ENCODE measurements at regions not wholly inside any gene's neighbourhood (a gene's known extent, or its start where the extent isn't known, plus 50 kb on each side); places are given as distances from the start of the nearest gene placed in this dataset.

DNA sequence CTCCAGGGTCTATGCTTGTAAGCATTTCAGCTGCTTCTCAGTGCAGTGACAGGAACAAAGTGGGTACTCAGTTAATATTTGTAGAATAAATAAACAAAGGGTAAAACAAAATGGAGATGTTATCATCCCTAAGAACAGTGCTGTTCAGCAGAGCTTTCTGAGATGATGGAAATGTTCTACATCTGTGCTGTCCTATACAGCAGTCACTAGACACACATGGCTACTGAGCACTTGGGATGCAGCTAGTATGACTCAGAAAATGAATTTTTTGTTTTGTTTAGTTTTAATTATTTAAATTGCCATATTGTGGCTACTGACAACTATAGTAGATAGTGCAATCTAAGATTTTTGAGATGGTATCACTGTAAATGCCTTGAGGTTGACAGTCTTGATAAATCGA lies 283.8 kb upstream of the ADAMTS9 start:
- Histone ChIP-seq H2AFZ (ENCODE audit: control insufficient read depth, low read depth, low read length) (no peak overlapping the region), H3K27me3 (replicated peaks in 1 of 2; ENCODE audit: control insufficient read depth in 2 of 2, insufficient read depth in 2 of 2, low read length in 1 of 2) (no peaks in the 10 kb centered on the region), H3K4me3 (no peak overlapping the region), H3K9ac (ENCODE audit: control insufficient read depth, insufficient read depth, low read length) (no peak overlapping the region), H3K79me2 (ENCODE audit: control insufficient read depth, insufficient read depth, low read length) (no peaks in the 10 kb centered on the region), H3K4me2 (ENCODE audit: control insufficient read depth, insufficient read depth) (no peak overlapping the region), H3K36me3 (ENCODE audit: control insufficient read depth in 2 of 2, insufficient read depth in 2 of 2, low read length in 1 of 2) (no peaks in the 10 kb centered on the region), H3K9me3 (replicated peaks; ENCODE audit: control insufficient read depth, insufficient read depth, low read length) (no peaks in the 10 kb centered on the region), H3K27ac (ENCODE audit: control insufficient read depth, insufficient read depth) (no peak overlapping the region), H3K4me1 (ENCODE audit: control insufficient read depth, insufficient read depth, low read length) (no peaks in the 10 kb centered on the region), H4K20me1 (ENCODE audit: control insufficient read depth, insufficient read depth) (no peaks in the 10 kb centered on the region)
- SMC1A ChIA-PET (ENCODE audit: uncharacterized antibody, unreplicated experiment), result no interaction called here
- DNase-seq (ENCODE audit: low read depth, low spot score) (no peak), ATAC-seq (no peak), FAIRE-seq (no peak)
- intact Hi-C loops (cut with micrococcal nuclease; ENCODE audit: unreplicated experiment) (no loop called here), in situ Hi-C loops (cut with MboI) (no loop called here)
- CTCF ChIA-PET, result no interaction called here
- POLR2A ChIA-PET, result interaction anchor here (0.6 kb wide), 1 partner anchor 22 kb away, joined by 5 read pairs; no protein-coding TSS in a partner anchor
- TF ChIP-seq FOS (IDR thresholded peaks at IDR 0.05; ENCODE audit: borderline replicate concordance, extremely low read depth, insufficient read length), result no peak
- TF ChIP-seq ZBED1 (IDR thresholded peaks at IDR 0.05; ENCODE audit: borderline replicate concordance), result no peak
- TF ChIP-seq, protein P1, sequence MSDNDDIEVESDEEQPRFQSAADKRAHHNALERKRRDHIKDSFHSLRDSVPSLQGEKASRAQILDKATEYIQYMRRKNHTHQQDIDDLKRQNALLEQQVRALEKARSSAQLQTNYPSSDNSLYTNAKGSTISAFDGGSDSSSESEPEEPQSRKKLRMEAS (IDR thresholded peaks at IDR 0.05; ENCODE audit: low read depth, low read length), result no peak
- TF ChIP-seq EED (IDR thresholded peaks at IDR 0.05; ENCODE audit: low read depth), result no peak
- TF ChIP-seq ZNF274 (IDR thresholded peaks at IDR 0.05; ENCODE audit: insufficient read depth, insufficient read length), result no peak
- no peak for TF ChIP-seq YBX1 (IDR thresholded peaks at IDR 0.05)
- no peak for TF ChIP-seq CEBPB (IDR thresholded peaks at IDR 0.05; ENCODE audit: borderline replicate concordance in 1 of 2, low read depth in 2 of 2, low read length in 2 of 2)
- TF ChIP-seq BACH1 (IDR thresholded peaks at IDR 0.05; ENCODE audit: borderline replicate concordance), result no peak
- no peak for TF ChIP-seq SUZ12 (IDR thresholded peaks at IDR 0.05; ENCODE audit: unreplicated experiment)
- no peak for TF ChIP-seq CREB1 (IDR thresholded peaks at IDR 0.05; ENCODE audit: low read depth)
- TF ChIP-seq ZNF217 (IDR thresholded peaks at IDR 0.05), result no peak
- no peak for TF ChIP-seq TCF12 (IDR thresholded peaks at IDR 0.05; ENCODE audit: low read depth, low read length)
- TF ChIP-seq NRF1 (conservative IDR thresholded peaks at IDR 0.05; ENCODE audit: low read depth, low read length), result no peak
- TF ChIP-seq TCF3 (IDR thresholded peaks at IDR 0.05; ENCODE audit: borderline replicate concordance, insufficient read depth, low read depth, low read length), result no peak
- TF ChIP-seq, protein P2, sequence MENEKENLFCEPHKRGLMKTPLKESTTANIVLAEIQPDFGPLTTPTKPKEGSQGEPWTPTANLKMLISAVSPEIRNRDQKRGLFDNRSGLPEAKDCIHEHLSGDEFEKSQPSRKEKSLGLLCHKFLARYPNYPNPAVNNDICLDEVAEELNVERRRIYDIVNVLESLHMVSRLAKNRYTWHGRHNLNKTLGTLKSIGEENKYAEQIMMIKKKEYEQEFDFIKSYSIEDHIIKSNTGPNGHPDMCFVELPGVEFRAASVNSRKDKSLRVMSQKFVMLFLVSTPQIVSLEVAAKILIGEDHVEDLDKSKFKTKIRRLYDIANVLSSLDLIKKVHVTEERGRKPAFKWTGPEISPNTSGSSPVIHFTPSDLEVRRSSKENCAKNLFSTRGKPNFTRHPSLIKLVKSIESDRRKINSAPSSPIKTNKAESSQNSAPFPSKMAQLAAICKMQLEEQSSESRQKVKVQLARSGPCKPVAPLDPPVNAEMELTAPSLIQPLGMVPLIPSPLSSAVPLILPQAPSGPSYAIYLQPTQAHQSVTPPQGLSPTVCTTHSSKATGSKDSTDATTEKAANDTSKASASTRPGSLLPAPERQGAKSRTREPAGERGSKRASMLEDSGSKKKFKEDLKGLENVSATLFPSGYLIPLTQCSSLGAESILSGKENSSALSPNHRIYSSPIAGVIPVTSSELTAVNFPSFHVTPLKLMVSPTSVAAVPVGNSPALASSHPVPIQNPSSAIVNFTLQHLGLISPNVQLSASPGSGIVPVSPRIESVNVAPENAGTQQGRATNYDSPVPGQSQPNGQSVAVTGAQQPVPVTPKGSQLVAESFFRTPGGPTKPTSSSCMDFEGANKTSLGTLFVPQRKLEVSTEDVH (IDR thresholded peaks at IDR 0.05; ENCODE audit: low read depth, partially characterized antibody), result no peak
- TF ChIP-seq, protein P3, sequence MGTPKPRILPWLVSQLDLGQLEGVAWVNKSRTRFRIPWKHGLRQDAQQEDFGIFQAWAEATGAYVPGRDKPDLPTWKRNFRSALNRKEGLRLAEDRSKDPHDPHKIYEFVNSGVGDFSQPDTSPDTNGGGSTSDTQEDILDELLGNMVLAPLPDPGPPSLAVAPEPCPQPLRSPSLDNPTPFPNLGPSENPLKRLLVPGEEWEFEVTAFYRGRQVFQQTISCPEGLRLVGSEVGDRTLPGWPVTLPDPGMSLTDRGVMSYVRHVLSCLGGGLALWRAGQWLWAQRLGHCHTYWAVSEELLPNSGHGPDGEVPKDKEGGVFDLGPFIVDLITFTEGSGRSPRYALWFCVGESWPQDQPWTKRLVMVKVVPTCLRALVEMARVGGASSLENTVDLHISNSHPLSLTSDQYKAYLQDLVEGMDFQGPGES (IDR thresholded peaks at IDR 0.05), result no peak
- TF ChIP-seq RUNX3 (IDR thresholded peaks at IDR 0.05; ENCODE audit: low read length), result no peak
- no peak for TF ChIP-seq TBL1XR1 (IDR thresholded peaks at IDR 0.05; ENCODE audit: low read depth, low read length)
- TF ChIP-seq YY1 (IDR thresholded peaks at IDR 0.05; ENCODE audit: low read depth, low read length), result no peak
- no peak for TF ChIP-seq JUNB (IDR thresholded peaks at IDR 0.05)
- 0% methylated on average over 1 of the region's 1 CpG for WGBS (ENCODE audit: insufficient coverage, insufficient replicate concordance, low lambda C conversion rate, missing lambda C conversion rate)
- RAD21 ChIA-PET (ENCODE audit: unreplicated experiment), result no interaction called here
- BruUV-seq (replicated peaks), result no TSS peak

Data from GM12878 (cell line).